A673 (cell line): ENCODE measurements at regions not wholly inside any gene's neighbourhood (a gene's known extent, or its start where the extent isn't known, plus 50 kb on each side); places are given as distances from the start of the nearest gene placed in this dataset.

ENCODE experiments used
- BruUV-seq: library from RNA; stranded (reverse); fragments of 400-500 nt; replicated peaks from 2 replicates; lab custom pipeline; 2021; lab: Mats Ljungman, UMichigan
- CTCF ChIA-PET: fragments of 300-600 bp; sonication (Branson Sonifier 250); formaldehyde crosslinking; loops from one replicate; lab custom pipeline; 2022; ENCODE audit warnings: antibody characterized with exemption; lab: Charles Lee
- POLR2A ChIA-PET: fragments of 300-600 bp; sonication (Branson Sonifier 250); formaldehyde crosslinking; loops from one replicate; lab custom pipeline; 2022; ENCODE audit warnings: antibody characterized with exemption; ENCODE audit not compliant: low non-redundant PET; lab: Charles Lee
- DNase-seq: peaks from one replicate; pipeline ENCODE4 v3.0.0-alpha.2; 2015; ENCODE audit warnings: low spot score
- H3K27ac ChIP-seq: fragments of 200-600 bp; sonication (generic); 2 replicates; pipeline ENCODE4 v1.5.1; 2016; ENCODE audit warnings: mixed run types, low read depth, mild to moderate bottlenecking, mixed read lengths, antibody characterized with exemption, low read length; ENCODE audit not compliant: poor library complexity, severe bottlenecking
- H3K27me3 ChIP-seq: fragments of 200-600 bp; sonication (generic); replicated peaks from 2 replicates; pipeline ENCODE4 v1.6.1; 2017; ENCODE audit warnings: mixed run types, low read depth, mild to moderate bottlenecking, mixed read lengths, antibody characterized with exemption, low read length; ENCODE audit not compliant: insufficient read depth, poor library complexity
- H3K36me3 ChIP-seq: fragments of 200-600 bp; sonication (generic); 2 replicates; pipeline ENCODE4 v1.6.1; 2016; ENCODE audit warnings: mixed run types, mild to moderate bottlenecking, mixed read lengths, antibody characterized with exemption, low read length; ENCODE audit not compliant: insufficient read depth, poor library complexity, severe bottlenecking
- H3K4me1 ChIP-seq: fragments of 200-600 bp; sonication (generic); 2 replicates; pipeline ENCODE4 v1.6.1; 2017; ENCODE audit warnings: mixed run types, mild to moderate bottlenecking, mixed read lengths, antibody characterized with exemption, low read length; ENCODE audit not compliant: insufficient read depth, poor library complexity, severe bottlenecking
- H3K4me3 ChIP-seq: fragments of 200-600 bp; sonication (generic); 2 replicates; pipeline ENCODE4 v1.5.1; 2016; ENCODE audit warnings: low read depth, mixed run types, mild to moderate bottlenecking, mixed read lengths, low read length; ENCODE audit not compliant: poor library complexity, severe bottlenecking
- H3K9me3 ChIP-seq: fragments of 200-600 bp; sonication (generic); 2 replicates; pipeline ENCODE4 v1.6.1; 2016; ENCODE audit warnings: mixed run types, low read depth, mild to moderate bottlenecking, mixed read lengths, antibody characterized with exemption, low read length; ENCODE audit not compliant: poor library complexity, severe bottlenecking
- EZH2 ChIP-seq: fragments of 200-600 bp; sonication (generic); IDR thresholded peaks from 2 replicates; pipeline ENCODE4 v1.6.1; 2017; ENCODE audit warnings: borderline replicate concordance, low read depth, mild to moderate bottlenecking, mixed read lengths, antibody characterized with exemption, low read length; ENCODE audit not compliant: poor library complexity, severe bottlenecking
- intact Hi-C: fragments of 100-400 bp; cut with micrococcal nuclease; formaldehyde crosslinking; loops from one replicate; pipeline ENCODE4 v1.10.0; 2022; ENCODE audit not compliant: unreplicated experiment
- TF ChIP-seq, protein P1 (sequence below): fragments of 300-800, 200-600 bp; sonication (generic); conservative IDR thresholded peaks from 2 replicates; pipeline ENCODE4 v1.5.1; 2017; ENCODE audit warnings: low read depth, mild to moderate bottlenecking, antibody characterized with exemption, low read length, moderate library complexity, mixed read lengths

DNA sequence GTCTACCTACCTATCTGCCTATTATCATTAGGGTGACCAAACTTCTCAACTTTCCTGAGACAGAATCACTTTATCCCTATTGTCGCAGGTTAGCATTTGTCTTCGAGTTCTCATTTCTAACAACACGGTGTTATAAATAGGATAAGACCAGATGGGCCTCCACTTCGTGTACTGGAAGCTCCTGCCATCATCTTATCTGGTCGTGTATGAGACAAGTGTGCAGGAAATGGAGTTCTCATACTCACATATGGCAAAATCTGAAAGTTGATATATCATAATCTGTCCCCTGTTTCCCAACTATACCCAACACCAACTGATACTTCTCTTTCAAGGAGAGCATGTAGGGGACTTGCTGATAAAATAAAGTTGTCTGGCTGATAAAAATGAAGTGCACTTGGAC, 287.4 kb upstream of the FOXK1 start:
- Histone ChIP-seq H3K36me3 (no peaks in the 10 kb centered on the region), H3K4me3 (no peak overlapping the region), H3K4me1 (no peaks in the 10 kb centered on the region), H3K27me3 (peaks cover 5% of the 10 kb centered on the region), H3K27ac (no peak overlapping the region), H3K9me3 (no peaks in the 10 kb centered on the region)
- POLR2A ChIA-PET, result no interaction called here
- intact Hi-C loops, result no loop called here
- DNase-seq, result no peak
- TF ChIP-seq, protein P1, sequence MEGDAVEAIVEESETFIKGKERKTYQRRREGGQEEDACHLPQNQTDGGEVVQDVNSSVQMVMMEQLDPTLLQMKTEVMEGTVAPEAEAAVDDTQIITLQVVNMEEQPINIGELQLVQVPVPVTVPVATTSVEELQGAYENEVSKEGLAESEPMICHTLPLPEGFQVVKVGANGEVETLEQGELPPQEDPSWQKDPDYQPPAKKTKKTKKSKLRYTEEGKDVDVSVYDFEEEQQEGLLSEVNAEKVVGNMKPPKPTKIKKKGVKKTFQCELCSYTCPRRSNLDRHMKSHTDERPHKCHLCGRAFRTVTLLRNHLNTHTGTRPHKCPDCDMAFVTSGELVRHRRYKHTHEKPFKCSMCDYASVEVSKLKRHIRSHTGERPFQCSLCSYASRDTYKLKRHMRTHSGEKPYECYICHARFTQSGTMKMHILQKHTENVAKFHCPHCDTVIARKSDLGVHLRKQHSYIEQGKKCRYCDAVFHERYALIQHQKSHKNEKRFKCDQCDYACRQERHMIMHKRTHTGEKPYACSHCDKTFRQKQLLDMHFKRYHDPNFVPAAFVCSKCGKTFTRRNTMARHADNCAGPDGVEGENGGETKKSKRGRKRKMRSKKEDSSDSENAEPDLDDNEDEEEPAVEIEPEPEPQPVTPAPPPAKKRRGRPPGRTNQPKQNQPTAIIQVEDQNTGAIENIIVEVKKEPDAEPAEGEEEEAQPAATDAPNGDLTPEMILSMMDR, result no peak
- TF ChIP-seq EZH2, result no peak
- no TSS peak for BruUV-seq
- CTCF ChIA-PET, result no interaction called here

DNA sequence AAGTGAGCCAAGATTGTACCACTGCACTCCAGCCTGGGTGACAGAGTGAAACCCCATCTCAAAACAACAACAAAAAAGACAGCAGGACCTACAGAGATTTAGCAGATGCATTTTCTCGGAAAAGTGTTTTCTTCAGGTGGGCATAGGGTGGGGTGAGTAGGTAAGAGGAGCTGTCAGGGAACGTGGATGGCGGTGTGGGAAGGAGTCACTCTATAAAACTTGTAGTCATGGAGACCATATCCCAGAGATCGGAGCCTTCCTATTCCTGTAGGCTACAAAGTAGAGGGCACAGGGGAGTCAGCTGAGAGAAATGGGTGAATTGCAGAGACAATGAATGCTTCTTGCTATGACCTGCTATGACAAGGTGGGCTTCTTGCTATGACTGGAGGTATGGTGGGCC, 283.0 kb upstream of the FOXK1 start:
- no peaks in the 10 kb centered on the region for H3K4me1 ChIP-seq
- ChIA-PET POLR2A (no interaction called here), CTCF (no interaction called here)
- no peak overlapping the region for H3K27ac ChIP-seq
- intact Hi-C loops, result no loop called here
- no peak for TF ChIP-seq EZH2
- TF ChIP-seq, protein P1, result no peak
- no peaks in the 10 kb centered on the region for H3K36me3 ChIP-seq
- DNase-seq, result no peak
- no TSS peak for BruUV-seq
- no peak overlapping the region for H3K4me3 ChIP-seq
- H3K9me3 ChIP-seq, result no peaks in the 10 kb centered on the region
- peaks cover 5% of the 10 kb centered on the region for H3K27me3 ChIP-seq

DNA sequence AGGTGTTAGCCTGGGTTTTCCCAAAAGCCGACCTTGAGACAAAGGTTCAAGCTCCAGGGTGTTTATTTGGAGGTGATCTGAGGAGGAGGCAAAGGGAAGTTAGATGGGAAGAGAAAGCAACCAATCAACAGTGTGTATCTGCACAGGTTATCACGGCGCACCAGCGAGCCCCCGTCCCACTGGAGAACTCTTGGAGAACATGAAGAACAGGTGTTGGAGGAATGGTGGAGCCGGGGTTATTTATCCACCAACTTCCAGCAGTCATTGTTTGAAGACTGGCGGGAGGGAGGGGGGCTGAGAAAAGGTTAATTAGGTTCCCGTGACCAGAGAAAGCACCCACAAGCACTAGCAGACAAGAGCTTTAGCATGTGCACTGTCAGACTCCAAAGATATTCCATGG, 282.5 kb upstream of the FOXK1 start:
- Histone ChIP-seq H3K4me3 (no peak overlapping the region), H3K4me1 (no peaks in the 10 kb centered on the region), H3K36me3 (no peaks in the 10 kb centered on the region), H3K9me3 (no peaks in the 10 kb centered on the region), H3K27me3 (peaks cover 5% of the 10 kb centered on the region), H3K27ac (no peak overlapping the region)
- intact Hi-C loops, result no loop called here
- POLR2A ChIA-PET, result no interaction called here
- no TSS peak for BruUV-seq
- CTCF ChIA-PET, result no interaction called here
- no peak for TF ChIP-seq EZH2
- TF ChIP-seq, protein P1, result no peak
- no peak for DNase-seq
